T-helper 1 cell treated with Interleukin-12 subunit alpha and Interleukin-12 subunit beta and Interleukin-4 antibody, amounts not matched to agents 30 μg/mL and 1 μg/mL, for 36 hours (primary cell): ENCODE measurements at regions not wholly inside any gene's neighbourhood (a gene's known extent, or its start where the extent isn't known, plus 50 kb on each side); places are given as distances from the start of the nearest gene placed in this dataset.
A peak's percentile ranks its signal among the peaks of the same experiment; 100 is the strongest.
"Not testable (repeated sequence)": the region's sequence is repeated elsewhere in the genome, so short reads cannot be mapped to it uniquely, and the experiment has no call there.

Experiments used
- H3K27ac Mint-ChIP-seq: one replicate; pipeline ENCODE4 v1.8.0; 2021; ENCODE audit warnings: mild to moderate bottlenecking, mixed read lengths
- H3K27me3 Mint-ChIP-seq: one replicate; pipeline ENCODE4 v1.8.0; 2021; ENCODE audit warnings: low read depth, mixed read lengths
- H3K36me3 Mint-ChIP-seq: one replicate; pipeline ENCODE4 v1.8.0; 2021; ENCODE audit warnings: low read depth, mixed read lengths
- H3K4me1 Mint-ChIP-seq: one replicate; pipeline ENCODE4 v1.8.0; 2021; ENCODE audit warnings: low read depth, mixed read lengths
- H3K4me3 Mint-ChIP-seq: one replicate; pipeline ENCODE4 v1.8.0; 2021; ENCODE audit warnings: mild to moderate bottlenecking, moderate library complexity, mixed read lengths
- H3K9me3 Mint-ChIP-seq: one replicate; pipeline ENCODE4 v1.8.0; 2021; ENCODE audit warnings: mixed read lengths

- not testable (repeated sequence) for H3K4me1 Mint-ChIP-seq, H3K9me3 Mint-ChIP-seq, H3K36me3 Mint-ChIP-seq, H3K27ac Mint-ChIP-seq, H3K4me3 Mint-ChIP-seq, H3K27me3 Mint-ChIP-seq
Measured at GRCh38 chr15:44838929-44839328, 102.6 kb downstream of the TRIM69 start.

GRCh38 chr15:44841762-44842161 is 105.4 kb downstream of the TRIM69 start:
- H3K9me3 Mint-ChIP-seq, H3K4me1 Mint-ChIP-seq, H3K27ac Mint-ChIP-seq, H3K36me3 Mint-ChIP-seq, H3K4me3 Mint-ChIP-seq, H3K27me3 Mint-ChIP-seq: not testable (repeated sequence)

- not testable (repeated sequence) for H3K27ac Mint-ChIP-seq, H3K27me3 Mint-ChIP-seq
Measured at GRCh38 chr15:44842883-44843282, 106.6 kb downstream of the TRIM69 start.

GRCh38 chr15:44844936-44845335 is 108.6 kb downstream of the TRIM69 start:
- H3K9me3 Mint-ChIP-seq, H3K4me3 Mint-ChIP-seq, H3K4me1 Mint-ChIP-seq, H3K27ac Mint-ChIP-seq, H3K36me3 Mint-ChIP-seq, H3K27me3 Mint-ChIP-seq: not testable (repeated sequence)

More at GRCh38 chr15:44842883-44843282, 106.6 kb downstream of the TRIM69 start:
- H3K36me3 Mint-ChIP-seq, H3K9me3 Mint-ChIP-seq, H3K4me1 Mint-ChIP-seq, H3K4me3 Mint-ChIP-seq: not testable (repeated sequence)

GRCh38 chr15:44846156-44846555 is 109.8 kb downstream of the TRIM69 start:
- H3K4me3 Mint-ChIP-seq, H3K4me1 Mint-ChIP-seq, H3K9me3 Mint-ChIP-seq, H3K27ac Mint-ChIP-seq, H3K27me3 Mint-ChIP-seq, H3K36me3 Mint-ChIP-seq: not testable (repeated sequence)

GRCh38 chr15:44847555-44847954 is 108.9 kb upstream of the TERB2 start:
- not testable (repeated sequence) for H3K36me3 Mint-ChIP-seq, H3K27ac Mint-ChIP-seq, H3K4me3 Mint-ChIP-seq, H3K4me1 Mint-ChIP-seq, H3K9me3 Mint-ChIP-seq, H3K27me3 Mint-ChIP-seq

- H3K27me3 Mint-ChIP-seq, H3K36me3 Mint-ChIP-seq, H3K27ac Mint-ChIP-seq, H3K4me3 Mint-ChIP-seq, H3K9me3 Mint-ChIP-seq: not testable (repeated sequence)
- H3K4me1 Mint-ChIP-seq = peaks cover 12% of the 10 kb centered on the region
Measured at GRCh38 chr15:44848859-44849258, 107.6 kb upstream of the TERB2 start.

- H3K36me3 Mint-ChIP-seq, H3K27ac Mint-ChIP-seq, H3K27me3 Mint-ChIP-seq, H3K4me3 Mint-ChIP-seq, H3K9me3 Mint-ChIP-seq: not testable (repeated sequence)
- peaks cover 12% of the 10 kb centered on the region for H3K4me1 Mint-ChIP-seq
Measured at GRCh38 chr15:44849701-44850403, 106.6 kb upstream of the TERB2 start.

- H3K9me3 Mint-ChIP-seq, H3K4me3 Mint-ChIP-seq, H3K36me3 Mint-ChIP-seq, H3K27me3 Mint-ChIP-seq: not testable (repeated sequence)
- Mint-ChIP-seq H3K27ac (peak overlapping the region; percentile 8), H3K4me1 (peaks cover 12% of the 10 kb centered on the region)
Measured at GRCh38 chr15:44853304-44853950, 103.1 kb upstream of the TERB2 start.

- H3K4me3 Mint-ChIP-seq, H3K27ac Mint-ChIP-seq, H3K9me3 Mint-ChIP-seq, H3K36me3 Mint-ChIP-seq, H3K27me3 Mint-ChIP-seq: not testable (repeated sequence)
- peaks cover 12% of the 10 kb centered on the region for H3K4me1 Mint-ChIP-seq
Measured at GRCh38 chr15:44854696-44855095, 101.8 kb upstream of the TERB2 start.

GRCh38 chr15:44856284-44856683 is 100.2 kb upstream of the TERB2 start:
- H3K27me3 Mint-ChIP-seq, H3K27ac Mint-ChIP-seq, H3K4me3 Mint-ChIP-seq, H3K9me3 Mint-ChIP-seq, H3K36me3 Mint-ChIP-seq: not testable (repeated sequence)
- H3K4me1 Mint-ChIP-seq = peaks cover 12% of the 10 kb centered on the region

GRCh38 chr15:44857164-44857710 is 99.2 kb upstream of the TERB2 start:
- H3K9me3 Mint-ChIP-seq, H3K27me3 Mint-ChIP-seq, H3K36me3 Mint-ChIP-seq, H3K4me3 Mint-ChIP-seq, H3K27ac Mint-ChIP-seq: not testable (repeated sequence)
- H3K4me1 Mint-ChIP-seq = peaks cover 11% of the 10 kb centered on the region

GRCh38 chr15:44859088-44859487 is 97.4 kb upstream of the TERB2 start:
- H3K4me1 Mint-ChIP-seq, H3K27ac Mint-ChIP-seq, H3K27me3 Mint-ChIP-seq, H3K9me3 Mint-ChIP-seq, H3K36me3 Mint-ChIP-seq, H3K4me3 Mint-ChIP-seq: not testable (repeated sequence)

GRCh38 chr15:44860168-44860567 is 96.3 kb upstream of the TERB2 start:
- not testable (repeated sequence) for H3K27ac Mint-ChIP-seq, H3K4me1 Mint-ChIP-seq, H3K9me3 Mint-ChIP-seq, H3K36me3 Mint-ChIP-seq, H3K4me3 Mint-ChIP-seq, H3K27me3 Mint-ChIP-seq

GRCh38 chr15:44861439-44861910 is 95.0 kb upstream of the TERB2 start:
- Mint-ChIP-seq H3K9me3 (no peaks in the 10 kb centered on the region), H3K4me3 (no peak overlapping the region), H3K36me3 (no peaks in the 10 kb centered on the region), H3K27me3 (no peaks in the 10 kb centered on the region), H3K27ac (no peak overlapping the region), H3K4me1 (no peaks in the 10 kb centered on the region)
